Endothelial cell (in vitro differentiated cells): ENCODE measurements at regions not wholly inside any gene's neighbourhood (a gene's known extent, or its start where the extent isn't known, plus 50 kb on each side); places are given as distances from the start of the nearest gene placed in this dataset.

ENCODE experiments used
- DNase-seq: peaks from one replicate; pipeline ENCODE4 v3.0.0; 2021; ENCODE audit warnings: low spot score
- H3K27ac Mint-ChIP-seq: one replicate; pipeline ENCODE4 v1.8.0; 2021; ENCODE audit warnings: mixed read lengths, inconsistent platforms; ENCODE audit not compliant: unreplicated experiment
- H3K27me3 Mint-ChIP-seq: one replicate; pipeline ENCODE4 v1.8.0; 2021; ENCODE audit warnings: mild to moderate bottlenecking, moderate library complexity, mixed read lengths, inconsistent platforms; ENCODE audit not compliant: unreplicated experiment
- H3K36me3 Mint-ChIP-seq: one replicate; pipeline ENCODE4 v1.8.0; 2021; ENCODE audit warnings: mild to moderate bottlenecking, low read depth, mixed read lengths, inconsistent platforms; ENCODE audit not compliant: unreplicated experiment
- H3K4me1 Mint-ChIP-seq: one replicate; pipeline ENCODE4 v1.8.0; 2021; ENCODE audit warnings: mild to moderate bottlenecking, mixed read lengths, inconsistent platforms; ENCODE audit not compliant: unreplicated experiment
- H3K4me3 Mint-ChIP-seq: one replicate; pipeline ENCODE4 v1.8.0; 2021; ENCODE audit warnings: mild to moderate bottlenecking, mixed read lengths, inconsistent platforms; ENCODE audit not compliant: unreplicated experiment
- H3K9me3 Mint-ChIP-seq: one replicate; pipeline ENCODE4 v1.8.0; 2021; ENCODE audit warnings: mixed read lengths, inconsistent platforms; ENCODE audit not compliant: unreplicated experiment
- TF ChIP-seq, protein P1 (sequence below): fragments of 200-600 bp; sonication (generic); IDR thresholded peaks from one replicate; pipeline ENCODE4 v1.5.0; 2021; ENCODE audit warnings: antibody characterized with exemption; ENCODE audit not compliant: unreplicated experiment

DNA sequence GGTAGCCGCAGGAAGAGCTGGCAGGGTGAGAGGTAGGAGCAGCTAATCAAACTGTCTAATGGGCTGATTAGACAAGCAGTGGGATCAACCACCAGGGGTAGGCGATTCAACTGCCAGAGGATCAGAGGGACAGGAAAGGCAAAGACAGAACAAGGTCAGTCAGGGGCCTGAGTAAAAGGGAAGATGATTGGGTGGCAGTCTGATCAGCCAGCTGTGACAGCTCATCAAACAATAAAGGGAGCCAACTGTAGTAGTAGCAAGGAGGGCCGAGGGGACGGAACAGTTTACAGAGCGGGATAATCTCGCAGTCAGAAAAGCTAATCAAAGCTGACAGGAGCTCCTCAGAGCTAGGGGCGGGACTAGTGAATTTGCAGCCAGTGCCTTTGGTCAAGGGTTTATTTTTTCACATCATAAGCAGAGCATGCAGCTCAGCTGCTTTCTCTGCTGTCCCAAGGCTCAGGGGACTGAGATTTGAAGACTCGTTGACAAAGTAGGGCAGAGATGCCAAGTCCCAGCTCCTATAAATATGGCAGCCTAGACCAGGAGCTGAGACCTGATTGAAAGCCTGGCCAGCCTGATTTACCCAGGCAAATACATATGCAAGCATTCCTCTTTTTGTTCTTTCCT, 418.2 kb downstream of the GABRG2 start:
- Mint-ChIP-seq H3K4me1 (no peaks in the 10 kb centered on the region), H3K27me3 (no peaks in the 10 kb centered on the region), H3K4me3 (no peak overlapping the region), H3K36me3 (no peaks in the 10 kb centered on the region), H3K9me3 (no peaks in the 10 kb centered on the region), H3K27ac (no peak overlapping the region)
- DNase-seq, result no peak
- TF ChIP-seq, protein P1, sequence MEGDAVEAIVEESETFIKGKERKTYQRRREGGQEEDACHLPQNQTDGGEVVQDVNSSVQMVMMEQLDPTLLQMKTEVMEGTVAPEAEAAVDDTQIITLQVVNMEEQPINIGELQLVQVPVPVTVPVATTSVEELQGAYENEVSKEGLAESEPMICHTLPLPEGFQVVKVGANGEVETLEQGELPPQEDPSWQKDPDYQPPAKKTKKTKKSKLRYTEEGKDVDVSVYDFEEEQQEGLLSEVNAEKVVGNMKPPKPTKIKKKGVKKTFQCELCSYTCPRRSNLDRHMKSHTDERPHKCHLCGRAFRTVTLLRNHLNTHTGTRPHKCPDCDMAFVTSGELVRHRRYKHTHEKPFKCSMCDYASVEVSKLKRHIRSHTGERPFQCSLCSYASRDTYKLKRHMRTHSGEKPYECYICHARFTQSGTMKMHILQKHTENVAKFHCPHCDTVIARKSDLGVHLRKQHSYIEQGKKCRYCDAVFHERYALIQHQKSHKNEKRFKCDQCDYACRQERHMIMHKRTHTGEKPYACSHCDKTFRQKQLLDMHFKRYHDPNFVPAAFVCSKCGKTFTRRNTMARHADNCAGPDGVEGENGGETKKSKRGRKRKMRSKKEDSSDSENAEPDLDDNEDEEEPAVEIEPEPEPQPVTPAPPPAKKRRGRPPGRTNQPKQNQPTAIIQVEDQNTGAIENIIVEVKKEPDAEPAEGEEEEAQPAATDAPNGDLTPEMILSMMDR, result no peak

DNA sequence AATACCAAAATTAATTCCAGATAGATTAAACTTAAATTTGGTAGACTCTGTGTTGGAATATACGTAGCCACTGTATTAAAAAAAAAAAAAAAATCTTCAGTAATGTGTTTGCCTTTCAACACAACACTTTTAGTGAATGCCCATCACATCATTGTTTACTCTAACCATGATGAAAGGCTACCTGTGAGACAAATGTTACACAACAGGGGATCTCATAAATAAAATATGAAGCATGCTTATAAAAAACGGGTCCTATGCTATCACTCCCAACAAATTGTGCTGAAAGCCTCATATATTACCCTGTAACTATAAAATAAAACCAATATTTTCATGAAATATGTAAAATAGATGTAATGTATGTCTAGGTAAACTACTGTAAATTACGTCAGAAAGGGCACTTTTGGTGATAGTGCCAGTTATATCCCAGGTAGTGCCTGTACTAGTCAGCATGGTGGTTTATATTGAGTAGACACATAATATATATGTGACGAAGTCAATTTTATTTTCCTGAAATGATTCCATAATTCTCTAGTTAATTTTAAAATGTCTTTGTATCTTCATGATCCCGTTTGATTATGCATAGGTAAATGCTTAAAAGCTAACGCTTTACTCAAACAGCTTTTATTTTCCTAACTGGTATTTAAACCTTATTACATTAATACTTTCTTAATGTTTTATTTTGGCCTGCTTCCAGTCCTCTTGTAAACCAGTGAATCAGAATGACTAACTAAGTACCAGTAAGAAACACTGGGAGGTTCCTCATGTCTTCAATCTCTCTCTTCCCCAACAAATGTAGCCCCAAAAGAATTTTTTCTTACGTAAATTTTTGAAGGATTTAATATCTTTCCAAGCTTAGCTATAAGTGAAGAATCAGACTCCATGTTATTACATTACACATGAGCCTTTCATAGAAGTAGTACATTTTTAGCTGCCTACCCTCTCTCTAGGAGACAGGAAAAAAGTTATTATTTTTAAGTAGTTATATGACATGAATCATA, 420.3 kb downstream of the GABRG2 start:
- TF ChIP-seq, protein P1, result no peak
- no peak overlapping the region for H3K4me3 Mint-ChIP-seq
- no peaks in the 10 kb centered on the region for H3K36me3 Mint-ChIP-seq
- H3K27ac Mint-ChIP-seq, result no peak overlapping the region
- no peaks in the 10 kb centered on the region for H3K9me3 Mint-ChIP-seq
- H3K4me1 Mint-ChIP-seq, result peaks cover 3% of the 10 kb centered on the region
- no peak for DNase-seq
- no peaks in the 10 kb centered on the region for H3K27me3 Mint-ChIP-seq

DNA sequence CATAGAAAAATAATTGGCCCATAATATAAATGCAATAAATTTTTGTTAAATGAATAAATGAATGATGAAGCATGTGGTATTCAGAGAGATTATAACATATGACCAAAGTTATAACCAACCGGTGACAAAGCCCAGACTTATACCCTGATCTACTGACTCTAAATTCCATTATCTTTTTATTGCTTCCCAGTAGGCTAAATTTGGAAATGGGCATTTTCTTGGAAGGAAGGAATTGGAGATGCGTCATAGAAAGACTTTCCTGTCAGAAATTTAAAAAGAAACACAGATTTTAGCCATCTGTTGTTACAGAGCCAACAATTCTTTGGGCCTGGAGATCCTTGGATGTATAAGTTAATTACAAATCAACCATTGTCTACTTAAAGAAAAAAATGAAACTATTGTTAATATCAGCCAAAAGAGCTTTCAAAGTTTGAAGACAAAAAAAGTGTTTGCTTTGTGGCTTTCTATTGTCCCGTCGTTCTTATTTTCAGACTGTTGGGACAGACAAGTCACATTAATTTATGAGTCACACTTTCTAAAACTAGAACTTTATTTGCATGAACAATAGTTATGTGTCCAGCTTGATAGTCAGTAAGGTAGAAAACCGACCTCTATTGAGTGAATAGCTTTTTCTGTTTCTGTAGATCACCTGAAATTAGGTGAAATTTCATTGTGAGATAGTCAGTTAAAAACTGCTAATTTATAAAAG, 428.7 kb downstream of the GABRG2 start:
- Mint-ChIP-seq H3K4me3 (no peak overlapping the region), H3K9me3 (no peaks in the 10 kb centered on the region)

DNA sequence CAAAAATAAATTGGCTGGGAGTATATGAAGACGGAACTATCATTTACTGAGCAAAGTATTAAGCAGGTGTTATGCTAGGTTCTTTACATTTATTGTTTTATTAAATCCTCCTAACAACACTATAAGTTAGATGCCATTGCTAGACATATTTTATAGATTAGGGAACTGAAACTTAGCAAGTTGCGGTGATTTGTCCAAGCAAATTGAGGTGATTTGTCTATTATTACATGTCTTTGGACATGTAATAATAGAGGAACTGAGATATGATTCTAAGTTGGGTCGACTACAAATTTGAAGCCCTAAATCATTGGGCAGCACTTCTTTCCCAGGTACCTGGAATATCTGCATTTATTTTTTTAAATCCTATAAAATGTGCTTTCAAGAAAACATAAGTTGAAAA, 429.9 kb downstream of the GABRG2 start:
- Mint-ChIP-seq H3K36me3 (no peaks in the 10 kb centered on the region), H3K27ac (no peak overlapping the region), H3K4me1 (peaks cover 3% of the 10 kb centered on the region), H3K9me3 (peaks cover 3% of the 10 kb centered on the region), H3K27me3 (no peaks in the 10 kb centered on the region), H3K4me3 (no peak overlapping the region)
- no peak for DNase-seq
- TF ChIP-seq, protein P1, result no peak

More for the DNA sequence above, 428.7 kb downstream of the GABRG2 start:
- Mint-ChIP-seq H3K27me3 (no peaks in the 10 kb centered on the region), H3K36me3 (no peaks in the 10 kb centered on the region), H3K27ac (no peak overlapping the region), H3K4me1 (peaks cover 3% of the 10 kb centered on the region)
- TF ChIP-seq, protein P1, result no peak
- no peak for DNase-seq
